HG02759 (cell line): ENCODE measurements at regions not wholly inside any gene's neighbourhood (a gene's known extent, or its start where the extent isn't known, plus 50 kb on each side); places are given as distances from the start of the nearest gene placed in this dataset.
"Not testable (repeated sequence)": the region's sequence is repeated elsewhere in the genome, so short reads cannot be mapped to it uniquely, and the experiment has no call there.

Source experiments
- ATAC-seq: cut with Tn5 transposase; IDR thresholded peaks from one replicate; pipeline ENCODE4 v1.9.1; 2021; ENCODE audit warnings: mild to moderate bottlenecking, moderate library complexity; ENCODE audit not compliant: unreplicated experiment

- no peak for ATAC-seq
These were observed 594.9 kb upstream of the CDH2 start for GRCh38 chr18:28771849-28772248.

- no peak for ATAC-seq
These were observed 592.1 kb upstream of the CDH2 start for GRCh38 chr18:28768791-28769768.

GRCh38 chr18:28767727-28768211 lies 590.8 kb upstream of the CDH2 start:
- ATAC-seq = no peak

GRCh38 chr18:28767201-28767600 lies 590.3 kb upstream of the CDH2 start:
- no peak for ATAC-seq

GRCh38 chr18:28766721-28767120 lies 589.8 kb upstream of the CDH2 start:
- no peak for ATAC-seq

GRCh38 chr18:28766027-28766426 lies 589.1 kb upstream of the CDH2 start:
- no peak for ATAC-seq

GRCh38 chr18:28760299-28760698 lies 583.4 kb upstream of the CDH2 start:
- no peak for ATAC-seq

- ATAC-seq = no peak
These were observed 580.6 kb upstream of the CDH2 start for GRCh38 chr18:28757466-28758008.

- ATAC-seq = no peak
These were observed 566.2 kb upstream of the CDH2 start for GRCh38 chr18:28743115-28743514.

- ATAC-seq = no peak
These were observed 563.6 kb upstream of the CDH2 start for GRCh38 chr18:28740575-28740974.

- no peak for ATAC-seq
These were observed 560.0 kb upstream of the CDH2 start for GRCh38 chr18:28736951-28737350.

GRCh38 chr18:28736223-28736622 lies 559.3 kb upstream of the CDH2 start:
- no peak for ATAC-seq

GRCh38 chr18:28735731-28736130 lies 558.8 kb upstream of the CDH2 start:
- no peak for ATAC-seq

GRCh38 chr18:28729321-28729720 lies 552.4 kb upstream of the CDH2 start:
- no peak for ATAC-seq

GRCh38 chr18:28728891-28729290 lies 552.0 kb upstream of the CDH2 start:
- no peak for ATAC-seq

- not testable (repeated sequence) for ATAC-seq
These were observed 550.3 kb upstream of the CDH2 start for GRCh38 chr18:28727189-28727588.

- ATAC-seq = no peak
These were observed 548.9 kb upstream of the CDH2 start for GRCh38 chr18:28725876-28726275.

- no peak for ATAC-seq
These were observed 546.6 kb upstream of the CDH2 start for GRCh38 chr18:28723506-28723905.

- no peak for ATAC-seq
These were observed 541.8 kb upstream of the CDH2 start for GRCh38 chr18:28718696-28719095.

GRCh38 chr18:28716338-28716737 lies 539.4 kb upstream of the CDH2 start:
- no peak for ATAC-seq

GRCh38 chr18:28715206-28715605 lies 538.3 kb upstream of the CDH2 start:
- ATAC-seq = no peak

- no peak for ATAC-seq
These were observed 537.6 kb upstream of the CDH2 start for GRCh38 chr18:28714498-28714897.
